Mucosa of stomach (tissue), 1 donor: ENCODE measurements at regions not wholly inside any gene's neighbourhood (a gene's known extent, or its start where the extent isn't known, plus 50 kb on each side); places are given as distances from the start of the nearest gene placed in this dataset.

Source experiments
- H3K27me3 ChIP-seq: one replicate; pipeline ENCODE4 v1.7.0; 2013; ENCODE audit warnings: mild to moderate bottlenecking, low read length; ENCODE audit not compliant: control insufficient read depth, insufficient read depth
- H3K36me3 ChIP-seq: one replicate; pipeline ENCODE4 v1.7.0; 2013; ENCODE audit warnings: low read length; ENCODE audit not compliant: control insufficient read depth, insufficient read depth
- H3K4me1 ChIP-seq: one replicate; pipeline ENCODE4 v1.7.0; 2013; ENCODE audit warnings: mild to moderate bottlenecking, low read length; ENCODE audit not compliant: control insufficient read depth, insufficient read depth
- H3K4me3 ChIP-seq: one replicate; pipeline ENCODE4 v1.7.0; 2013; ENCODE audit warnings: low read length
- H3K9ac ChIP-seq: one replicate; pipeline ENCODE4 v1.7.0; 2013; ENCODE audit warnings: mild to moderate bottlenecking, low read length, moderate library complexity
- H3K9me3 ChIP-seq: one replicate; pipeline ENCODE4 v1.7.0; 2013; ENCODE audit warnings: mild to moderate bottlenecking, low read length, moderate library complexity; ENCODE audit not compliant: control insufficient read depth
- donor health status: Pancreatic carcinoma.

GRCh38 chr6:164296411-164296810 lies 881.9 kb downstream of the QKI start:
- Histone ChIP-seq H3K9ac (no peak overlapping the region), H3K27me3 (no peaks in the 10 kb centered on the region), H3K4me1 (no peaks in the 10 kb centered on the region), H3K36me3 (no peaks in the 10 kb centered on the region), H3K4me3 (no peak overlapping the region), H3K9me3 (no peaks in the 10 kb centered on the region)

GRCh38 chr6:164294047-164294784 lies 879.7 kb downstream of the QKI start:
- Histone ChIP-seq H3K4me1 (no peaks in the 10 kb centered on the region), H3K36me3 (no peaks in the 10 kb centered on the region), H3K9me3 (no peaks in the 10 kb centered on the region), H3K9ac (no peak overlapping the region), H3K27me3 (no peaks in the 10 kb centered on the region), H3K4me3 (no peak overlapping the region)

- no peak overlapping the region for H3K9ac ChIP-seq
- no peaks in the 10 kb centered on the region for H3K36me3 ChIP-seq
- no peaks in the 10 kb centered on the region for H3K9me3 ChIP-seq
- H3K4me3 ChIP-seq: no peak overlapping the region
- H3K4me1 ChIP-seq: no peaks in the 10 kb centered on the region
- H3K27me3 ChIP-seq: no peaks in the 10 kb centered on the region
Observed at GRCh38 chr6:164291224-164291623, 876.7 kb downstream of the QKI start.

- Histone ChIP-seq H3K9me3 (no peaks in the 10 kb centered on the region), H3K27me3 (no peaks in the 10 kb centered on the region), H3K4me1 (no peaks in the 10 kb centered on the region), H3K36me3 (no peaks in the 10 kb centered on the region), H3K4me3 (no peak overlapping the region), H3K9ac (no peak overlapping the region)
Observed at GRCh38 chr6:164290101-164290500, 875.6 kb downstream of the QKI start.

GRCh38 chr6:164286011-164286410 lies 871.5 kb downstream of the QKI start:
- H3K9ac ChIP-seq: no peak overlapping the region
- H3K9me3 ChIP-seq: no peaks in the 10 kb centered on the region
- no peaks in the 10 kb centered on the region for H3K27me3 ChIP-seq
- H3K4me1 ChIP-seq: no peaks in the 10 kb centered on the region
- H3K36me3 ChIP-seq: no peaks in the 10 kb centered on the region
- H3K4me3 ChIP-seq: no peak overlapping the region

- H3K4me3 ChIP-seq: no peak overlapping the region
- H3K27me3 ChIP-seq: no peaks in the 10 kb centered on the region
- H3K4me1 ChIP-seq: no peaks in the 10 kb centered on the region
- no peaks in the 10 kb centered on the region for H3K9me3 ChIP-seq
- no peak overlapping the region for H3K9ac ChIP-seq
- H3K36me3 ChIP-seq: no peaks in the 10 kb centered on the region
Observed at GRCh38 chr6:164283574-164283973, 869.1 kb downstream of the QKI start.

- no peak overlapping the region for H3K4me3 ChIP-seq
- no peaks in the 10 kb centered on the region for H3K4me1 ChIP-seq
- no peak overlapping the region for H3K9ac ChIP-seq
- no peaks in the 10 kb centered on the region for H3K27me3 ChIP-seq
- no peaks in the 10 kb centered on the region for H3K36me3 ChIP-seq
- H3K9me3 ChIP-seq: no peaks in the 10 kb centered on the region
Observed at GRCh38 chr6:164276211-164276610, 861.7 kb downstream of the QKI start.

GRCh38 chr6:164275773-164276172 lies 861.3 kb downstream of the QKI start:
- H3K9me3 ChIP-seq: no peaks in the 10 kb centered on the region
- H3K36me3 ChIP-seq: no peaks in the 10 kb centered on the region
- no peak overlapping the region for H3K9ac ChIP-seq
- no peaks in the 10 kb centered on the region for H3K27me3 ChIP-seq
- no peak overlapping the region for H3K4me3 ChIP-seq
- H3K4me1 ChIP-seq: no peaks in the 10 kb centered on the region

- H3K27me3 ChIP-seq: no peaks in the 10 kb centered on the region
- no peak overlapping the region for H3K4me3 ChIP-seq
- no peaks in the 10 kb centered on the region for H3K4me1 ChIP-seq
- H3K9me3 ChIP-seq: no peaks in the 10 kb centered on the region
- no peak overlapping the region for H3K9ac ChIP-seq
- H3K36me3 ChIP-seq: no peaks in the 10 kb centered on the region
Observed at GRCh38 chr6:164274493-164274892, 860.0 kb downstream of the QKI start.

GRCh38 chr6:164273491-164273890 lies 859.0 kb downstream of the QKI start:
- H3K9me3 ChIP-seq: no peaks in the 10 kb centered on the region
- no peaks in the 10 kb centered on the region for H3K4me1 ChIP-seq
- H3K36me3 ChIP-seq: no peaks in the 10 kb centered on the region
- no peak overlapping the region for H3K9ac ChIP-seq
- H3K27me3 ChIP-seq: no peaks in the 10 kb centered on the region
- H3K4me3 ChIP-seq: no peak overlapping the region

GRCh38 chr6:164266851-164267250 lies 852.3 kb downstream of the QKI start:
- Histone ChIP-seq H3K9me3 (no peaks in the 10 kb centered on the region), H3K36me3 (no peaks in the 10 kb centered on the region), H3K9ac (no peak overlapping the region), H3K27me3 (no peaks in the 10 kb centered on the region), H3K4me1 (no peaks in the 10 kb centered on the region), H3K4me3 (no peak overlapping the region)

- no peaks in the 10 kb centered on the region for H3K4me1 ChIP-seq
- H3K4me3 ChIP-seq: no peak overlapping the region
- H3K36me3 ChIP-seq: no peaks in the 10 kb centered on the region
- H3K9me3 ChIP-seq: no peaks in the 10 kb centered on the region
- no peak overlapping the region for H3K9ac ChIP-seq
- H3K27me3 ChIP-seq: no peaks in the 10 kb centered on the region
Observed at GRCh38 chr6:164262348-164262747, 847.8 kb downstream of the QKI start.

GRCh38 chr6:164258421-164258820 lies 843.9 kb downstream of the QKI start:
- Histone ChIP-seq H3K36me3 (no peaks in the 10 kb centered on the region), H3K27me3 (no peaks in the 10 kb centered on the region), H3K4me3 (no peak overlapping the region), H3K9me3 (no peaks in the 10 kb centered on the region), H3K9ac (no peak overlapping the region), H3K4me1 (no peaks in the 10 kb centered on the region)
